ENCODE measurements at regions not wholly inside any gene's neighbourhood (a gene's known extent, or its start where the extent isn't known, plus 50 kb on each side); places are given as distances from the start of the nearest gene placed in this dataset.
A peak's percentile ranks its signal among the peaks of the same experiment; 100 is the strongest.
"Not testable (repeated sequence)": the region's sequence is repeated elsewhere in the genome, so short reads cannot be mapped to it uniquely, and the experiment has no call there.

DNA sequence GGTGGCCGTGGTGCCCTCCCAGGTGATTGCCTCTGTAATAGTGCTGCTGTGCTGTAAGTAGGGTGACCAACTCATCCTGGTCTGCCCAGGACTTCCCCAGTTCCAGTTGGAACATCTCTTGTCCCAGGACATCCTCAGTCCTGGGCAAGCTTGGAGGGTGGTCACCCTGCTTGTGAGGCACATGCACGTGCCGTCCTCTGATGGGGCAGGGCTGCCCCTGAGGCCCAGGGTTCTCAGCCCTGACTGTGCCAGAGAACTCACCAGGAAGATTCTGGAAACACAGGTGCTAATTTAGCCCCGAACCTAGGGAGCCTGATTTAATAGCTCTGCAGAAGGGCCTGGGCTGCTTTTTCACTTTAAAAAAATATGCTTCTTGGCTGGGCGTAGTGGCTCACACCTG lies 120.9 kb upstream of the PHACTR3 start:
- no peaks in the 10 kb centered on the region for H3K9me3 ChIP-seq (ENCODE audit: control insufficient read depth, low read length)
- intact Hi-C loops (cut with DNase I): no loop called here
- H3K27ac ChIP-seq (ENCODE audit: low read depth in 1 of 2, low read length in 2 of 2): no peak overlapping the region
- no peak overlapping the region for H3K4me3 ChIP-seq (ENCODE audit: low read length in 2 of 2)
- no peak for DNase-seq
- H3K36me3 ChIP-seq (ENCODE audit: control insufficient read depth in 1 of 2, insufficient read depth in 2 of 2, low read length in 1 of 2): no peaks in the 10 kb centered on the region
- WGBS, 2 donors: 83 to 90% methylated on average over 5 of the region's 5 CpGs
- H3K27me3 ChIP-seq (ENCODE audit: control insufficient read depth in 1 of 2, insufficient read depth in 2 of 2, low read length in 1 of 2): no peaks in the 10 kb centered on the region
- no peaks in the 10 kb centered on the region for H3K4me1 ChIP-seq (ENCODE audit: control insufficient read depth in 1 of 2, insufficient read depth in 2 of 2, low read length in 2 of 2)
- ATAC-seq (ENCODE audit: low FRiP score): peak; percentile 26

DNA sequence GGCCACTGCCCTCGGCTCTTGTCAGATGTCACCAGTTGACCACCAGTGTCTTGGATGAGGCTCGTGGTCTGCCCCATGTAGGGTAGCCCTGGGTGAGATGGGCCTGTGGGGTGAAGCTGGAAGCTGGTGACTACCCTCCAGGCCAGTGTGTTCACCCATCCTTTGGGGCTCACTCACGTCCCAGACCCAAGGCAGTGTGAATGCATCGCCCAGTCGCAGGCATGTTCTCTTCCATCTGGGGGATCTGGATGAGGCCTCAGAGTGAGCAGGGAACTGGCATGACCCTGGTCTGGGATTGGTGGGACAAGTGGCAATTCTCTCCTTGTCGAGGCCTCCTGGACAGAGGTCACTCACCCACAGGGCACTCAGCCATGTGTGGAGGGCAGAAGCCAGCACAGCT lies 120.1 kb upstream of the PHACTR3 start:
- WGBS, 2 donors: 78 to 80% methylated on average over 6 of the region's 6 CpGs
- Histone ChIP-seq H3K36me3 (ENCODE audit: control insufficient read depth in 1 of 2, insufficient read depth in 2 of 2, low read length in 1 of 2) (no peaks in the 10 kb centered on the region), H3K4me3 (ENCODE audit: low read length in 2 of 2) (no peak overlapping the region), H3K27me3 (ENCODE audit: control insufficient read depth in 1 of 2, insufficient read depth in 2 of 2, low read length in 1 of 2) (no peaks in the 10 kb centered on the region), H3K9me3 (ENCODE audit: control insufficient read depth, low read length) (no peaks in the 10 kb centered on the region), H3K27ac (ENCODE audit: low read depth in 1 of 2, low read length in 2 of 2) (no peak overlapping the region), H3K4me1 (ENCODE audit: control insufficient read depth in 1 of 2, insufficient read depth in 2 of 2, low read length in 2 of 2) (no peaks in the 10 kb centered on the region)
- intact Hi-C loops (cut with DNase I): no loop called here
- ATAC-seq (ENCODE audit: low FRiP score) (no peak), DNase-seq (no peak)

DNA sequence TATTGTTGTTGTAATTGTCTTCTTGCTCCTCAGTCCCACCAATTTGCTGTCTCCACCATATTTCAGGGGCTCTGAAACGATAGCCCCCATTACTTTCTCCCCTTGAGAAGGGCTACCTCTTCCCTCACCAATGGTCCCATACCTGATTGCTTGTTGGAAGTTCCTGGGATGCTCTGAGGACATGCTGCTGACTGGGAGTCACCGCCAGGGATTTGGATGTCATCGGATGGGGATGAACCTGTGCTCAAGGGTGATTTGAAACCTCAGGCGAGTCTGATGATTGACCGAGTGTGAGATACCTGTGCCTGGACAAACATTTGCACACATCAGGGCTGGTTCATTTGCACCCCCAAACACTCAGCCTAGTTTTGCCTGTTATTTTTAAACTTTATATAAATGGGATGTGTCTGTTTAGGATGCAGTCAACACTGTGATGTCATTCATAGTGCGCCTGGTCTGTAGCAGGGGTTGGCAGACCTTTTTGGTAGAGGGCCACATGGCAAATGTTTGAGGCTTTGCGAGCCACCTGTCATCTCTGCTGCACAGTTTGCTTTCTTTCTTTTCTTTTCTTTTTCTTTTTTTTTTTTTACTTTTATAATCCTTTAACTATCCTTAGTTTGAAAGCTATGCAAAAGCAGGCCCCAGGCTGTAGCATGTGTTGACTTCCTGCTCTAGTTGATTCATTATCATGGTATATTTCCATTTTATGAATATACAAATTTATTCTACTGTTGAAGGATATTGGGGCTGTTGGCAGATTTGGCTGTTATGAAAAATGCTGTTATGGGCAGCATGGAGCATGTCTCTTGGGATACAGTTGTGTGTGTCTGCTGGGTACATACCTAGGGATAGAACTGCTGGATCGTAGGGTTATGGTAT lies 118.5 kb upstream of the PHACTR3 start:
- no peak overlapping the region for H3K4me3 ChIP-seq (ENCODE audit: low read length in 2 of 2)
- ATAC-seq (ENCODE audit: low FRiP score) (no peak), DNase-seq (no peak)
- no peak overlapping the region for H3K27ac ChIP-seq (ENCODE audit: low read depth in 1 of 2, low read length in 2 of 2)
- H3K27me3 ChIP-seq (ENCODE audit: control insufficient read depth in 1 of 2, insufficient read depth in 2 of 2, low read length in 1 of 2): no peaks in the 10 kb centered on the region
- WGBS, 2 donors: 76 to 82% methylated on average over 8 of the region's 8 CpGs
- no peaks in the 10 kb centered on the region for H3K9me3 ChIP-seq (ENCODE audit: control insufficient read depth, low read length)
- no peaks in the 10 kb centered on the region for H3K36me3 ChIP-seq (ENCODE audit: control insufficient read depth in 1 of 2, insufficient read depth in 2 of 2, low read length in 1 of 2)
- no peaks in the 10 kb centered on the region for H3K4me1 ChIP-seq (ENCODE audit: control insufficient read depth in 1 of 2, insufficient read depth in 2 of 2, low read length in 2 of 2)
- intact Hi-C loops (cut with DNase I): no loop called here

DNA sequence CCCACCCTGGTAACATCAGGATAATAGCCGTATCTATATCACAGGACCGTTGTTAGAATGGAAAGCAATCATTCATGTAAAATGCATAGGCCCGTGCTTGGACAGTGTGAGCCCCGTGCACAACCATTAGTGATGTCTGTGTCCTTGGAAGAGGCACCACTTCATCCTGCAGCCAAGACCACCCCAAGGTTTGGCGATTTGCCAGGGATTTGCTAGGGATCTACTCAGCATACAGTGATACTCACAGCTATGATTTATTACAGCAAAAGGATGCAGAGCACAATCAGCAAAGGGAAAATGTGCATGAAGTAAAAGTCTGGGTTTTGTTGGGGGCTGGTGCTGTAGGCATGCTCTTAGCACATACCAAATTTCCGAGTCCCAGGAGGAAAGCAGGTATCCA lies 115.9 kb upstream of the PHACTR3 start:
- WGBS, 2 donors: 65 to 68% methylated on average over 6 of the region's 6 CpGs
- H3K4me3 ChIP-seq (ENCODE audit: low read length in 2 of 2); H3K9me3 ChIP-seq (ENCODE audit: control insufficient read depth, low read length); ATAC-seq (ENCODE audit: low FRiP score); DNase-seq; H3K4me1 ChIP-seq (ENCODE audit: control insufficient read depth in 1 of 2, insufficient read depth in 2 of 2, low read length in 2 of 2); H3K27ac ChIP-seq (ENCODE audit: low read depth in 1 of 2, low read length in 2 of 2); H3K27me3 ChIP-seq (ENCODE audit: control insufficient read depth in 1 of 2, insufficient read depth in 2 of 2, low read length in 1 of 2); intact Hi-C loops (cut with DNase I); H3K36me3 ChIP-seq (ENCODE audit: control insufficient read depth in 1 of 2, insufficient read depth in 2 of 2, low read length in 1 of 2): not testable (repeated sequence)

DNA sequence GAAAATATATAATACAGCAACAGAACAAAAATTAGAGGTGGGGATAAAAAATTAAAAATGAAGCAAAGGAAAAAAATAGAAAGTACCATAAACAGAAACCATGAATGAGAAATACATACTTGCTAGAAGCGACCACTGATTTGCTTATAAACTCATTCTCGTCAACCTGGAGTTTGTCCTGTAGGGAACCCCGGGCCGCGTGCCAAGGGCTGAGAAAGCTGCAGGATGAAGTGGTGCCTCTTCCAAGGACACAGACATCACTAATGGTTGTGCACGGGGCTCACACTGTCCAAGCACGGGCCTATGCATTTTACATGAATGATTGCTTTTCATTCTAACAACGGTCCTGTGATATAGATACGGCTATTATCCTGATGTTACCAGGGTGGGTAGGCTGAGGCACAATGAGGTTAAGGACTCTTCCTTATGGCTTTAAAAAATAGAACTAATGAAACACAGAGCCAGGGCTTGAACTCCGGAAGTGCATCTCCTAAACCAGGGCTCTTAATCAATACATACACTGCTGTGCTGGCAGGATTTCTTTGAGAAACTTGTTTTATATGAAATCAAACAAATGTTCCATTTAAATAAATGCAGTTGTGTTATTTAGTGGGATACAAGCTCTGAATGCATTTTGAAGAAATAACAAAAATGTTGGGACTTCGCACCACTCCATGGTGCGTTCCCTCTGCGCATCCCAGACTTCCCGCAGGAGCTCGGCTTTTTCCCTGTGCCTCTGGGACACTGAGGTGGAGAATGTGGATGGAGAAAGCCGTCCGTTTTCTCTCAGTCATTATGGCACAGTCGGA lies 113.9 kb upstream of the PHACTR3 start:
- intact Hi-C loops (cut with DNase I); H3K4me3 ChIP-seq (ENCODE audit: low read length in 2 of 2); DNase-seq; H3K4me1 ChIP-seq (ENCODE audit: control insufficient read depth in 1 of 2, insufficient read depth in 2 of 2, low read length in 2 of 2); H3K9me3 ChIP-seq (ENCODE audit: control insufficient read depth, low read length); H3K36me3 ChIP-seq (ENCODE audit: control insufficient read depth in 1 of 2, insufficient read depth in 2 of 2, low read length in 1 of 2); ATAC-seq (ENCODE audit: low FRiP score); H3K27ac ChIP-seq (ENCODE audit: low read depth in 1 of 2, low read length in 2 of 2); H3K27me3 ChIP-seq (ENCODE audit: control insufficient read depth in 1 of 2, insufficient read depth in 2 of 2, low read length in 1 of 2): not testable (repeated sequence)
- WGBS, 2 donors: 83 to 86% methylated on average over 17 to 18 of the region's 18 CpGs

DNA sequence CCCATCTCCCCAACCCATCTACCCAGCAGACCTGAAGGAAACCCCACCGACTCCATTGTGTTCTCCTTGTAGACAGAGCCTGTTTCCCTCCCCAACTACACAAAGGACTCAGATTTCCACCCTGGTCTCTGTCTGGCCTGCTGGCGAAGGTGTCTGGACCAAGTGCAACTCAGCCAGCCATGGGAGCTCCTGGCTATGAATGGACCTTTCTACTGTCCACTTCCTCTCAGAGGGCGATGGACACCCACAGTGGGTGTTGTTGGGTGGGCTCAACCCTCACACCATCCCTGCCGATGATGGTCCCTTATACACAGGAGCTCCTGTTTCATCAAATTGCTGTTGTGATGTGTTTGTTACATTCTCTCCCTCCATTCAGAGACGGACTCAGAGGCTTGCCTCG lies 112.5 kb upstream of the PHACTR3 start:
- Histone ChIP-seq H3K9me3 (ENCODE audit: control insufficient read depth, low read length) (no peaks in the 10 kb centered on the region), H3K27ac (ENCODE audit: low read depth in 1 of 2, low read length in 2 of 2) (no peak overlapping the region), H3K4me1 (ENCODE audit: control insufficient read depth in 1 of 2, insufficient read depth in 2 of 2, low read length in 2 of 2) (no peaks in the 10 kb centered on the region), H3K4me3 (ENCODE audit: low read length in 2 of 2) (no peak overlapping the region), H3K36me3 (ENCODE audit: control insufficient read depth in 1 of 2, insufficient read depth in 2 of 2, low read length in 1 of 2) (no peaks in the 10 kb centered on the region), H3K27me3 (ENCODE audit: control insufficient read depth in 1 of 2, insufficient read depth in 2 of 2, low read length in 1 of 2) (no peaks in the 10 kb centered on the region)
- 90 to 93% methylated on average over 6 of the region's 6 CpGs for WGBS, 2 donors
- DNase-seq (no peak), ATAC-seq (ENCODE audit: low FRiP score) (no peak)
- intact Hi-C loops (cut with DNase I): no loop called here

DNA sequence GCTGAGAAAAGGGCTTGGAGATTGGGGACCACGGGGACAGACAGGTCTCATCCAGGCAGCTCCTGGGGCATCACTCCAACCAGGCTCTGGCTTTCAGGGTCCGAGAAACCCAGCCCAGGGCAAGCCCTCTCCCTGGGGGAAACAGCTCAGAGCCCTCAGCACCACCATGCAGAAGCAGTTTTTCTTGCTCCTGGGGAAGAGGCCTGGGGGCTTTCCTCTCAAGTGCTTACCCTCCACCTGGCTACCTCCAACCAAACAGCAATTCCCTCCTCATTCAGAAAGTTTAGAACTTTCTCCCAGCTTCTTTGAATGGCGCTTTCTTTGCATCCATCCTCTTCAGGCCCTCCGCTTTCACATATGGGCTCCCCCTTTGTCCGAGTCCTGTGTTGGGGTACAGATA lies 110.4 kb upstream of the PHACTR3 start:
- no peaks in the 10 kb centered on the region for H3K9me3 ChIP-seq (ENCODE audit: control insufficient read depth, low read length)
- 83 to 84% methylated on average over 5 of the region's 5 CpGs for WGBS, 2 donors
- H3K27ac ChIP-seq (ENCODE audit: low read depth in 1 of 2, low read length in 2 of 2): no peak overlapping the region
- no peaks in the 10 kb centered on the region for H3K27me3 ChIP-seq (ENCODE audit: control insufficient read depth in 1 of 2, insufficient read depth in 2 of 2, low read length in 1 of 2)
- ATAC-seq (ENCODE audit: low FRiP score) (no peak), DNase-seq (no peak)
- no peaks in the 10 kb centered on the region for H3K4me1 ChIP-seq (ENCODE audit: control insufficient read depth in 1 of 2, insufficient read depth in 2 of 2, low read length in 2 of 2)
- no peaks in the 10 kb centered on the region for H3K36me3 ChIP-seq (ENCODE audit: control insufficient read depth in 1 of 2, insufficient read depth in 2 of 2, low read length in 1 of 2)
- intact Hi-C loops (cut with DNase I): no loop called here
- H3K4me3 ChIP-seq (ENCODE audit: low read length in 2 of 2): no peak overlapping the region

DNA sequence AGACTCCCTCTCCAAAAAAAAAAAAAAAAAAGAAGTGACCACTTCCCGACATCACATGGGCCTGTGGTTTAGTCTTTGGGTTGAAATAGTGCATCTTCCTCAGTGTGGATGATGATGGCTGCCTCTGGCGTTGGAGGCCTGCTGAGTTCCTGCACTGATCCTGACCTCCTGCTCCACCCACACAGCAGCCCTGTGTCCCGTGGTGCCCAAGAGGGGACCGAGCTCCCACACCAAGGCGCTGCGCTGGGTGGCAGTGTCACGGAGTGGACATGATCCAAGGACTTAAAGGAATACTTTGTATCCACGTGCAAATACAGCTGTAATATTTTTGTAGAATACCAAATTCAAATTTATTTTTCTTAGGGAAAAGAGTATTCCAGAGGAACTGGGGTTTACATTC lies 109.2 kb upstream of the PHACTR3 start:
- Histone ChIP-seq H3K4me3 (ENCODE audit: low read length in 2 of 2) (no peak overlapping the region), H3K27ac (ENCODE audit: low read depth in 1 of 2, low read length in 2 of 2) (no peak overlapping the region), H3K9me3 (ENCODE audit: control insufficient read depth, low read length) (peaks cover 2% of the 10 kb centered on the region), H3K36me3 (ENCODE audit: control insufficient read depth in 1 of 2, insufficient read depth in 2 of 2, low read length in 1 of 2) (no peaks in the 10 kb centered on the region), H3K27me3 (ENCODE audit: control insufficient read depth in 1 of 2, insufficient read depth in 2 of 2, low read length in 1 of 2) (no peaks in the 10 kb centered on the region), H3K4me1 (ENCODE audit: control insufficient read depth in 1 of 2, insufficient read depth in 2 of 2, low read length in 2 of 2) (no peaks in the 10 kb centered on the region)
- intact Hi-C loops (cut with DNase I): no loop called here
- DNase-seq (no peak), ATAC-seq (ENCODE audit: low FRiP score) (no peak)
- WGBS, 2 donors: 67 to 76% methylated on average over 8 of the region's 8 CpGs
